ENCODE measurements at regions not wholly inside any gene's neighbourhood (a gene's known extent, or its start where the extent isn't known, plus 50 kb on each side); places are given as distances from the start of the nearest gene placed in this dataset.
A peak's percentile ranks its signal among the peaks of the same experiment; 100 is the strongest.
"Not testable (repeated sequence)": the region's sequence is repeated elsewhere in the genome, so short reads cannot be mapped to it uniquely, and the experiment has no call there.

DNA sequence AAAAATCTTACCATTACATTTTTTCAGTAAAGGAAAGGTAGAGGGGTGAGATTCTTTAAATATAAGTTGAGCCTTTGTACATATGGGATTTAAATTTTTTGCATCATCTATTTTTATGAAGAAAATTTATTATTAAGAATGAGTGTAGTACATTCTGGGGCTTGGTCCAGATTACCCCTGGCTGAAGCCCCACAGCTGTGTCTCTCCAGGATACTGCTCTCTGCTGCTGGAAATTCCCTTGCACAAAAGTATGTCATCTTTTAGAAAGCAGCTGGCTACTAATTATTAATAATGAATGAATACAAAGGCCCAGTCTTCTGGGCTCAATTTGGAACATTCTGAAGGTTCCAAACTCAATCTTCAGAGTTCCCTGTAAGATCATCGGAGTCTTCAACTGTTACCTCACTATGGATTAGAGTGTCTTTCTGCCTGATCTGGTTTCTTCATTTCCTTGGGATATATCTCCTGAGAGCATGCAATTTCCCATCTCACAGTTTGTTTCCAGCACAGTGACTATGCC lies 428.6 kb upstream of the BRINP3 start:
- DNase-seq (ENCODE audit: low read depth) = no peak
- in situ Hi-C loops (cut with HindIII; ENCODE audit: low pct_unique_long_range_greater_than_20kb, low sequenced_read_pairs) = no loop called here

DNA sequence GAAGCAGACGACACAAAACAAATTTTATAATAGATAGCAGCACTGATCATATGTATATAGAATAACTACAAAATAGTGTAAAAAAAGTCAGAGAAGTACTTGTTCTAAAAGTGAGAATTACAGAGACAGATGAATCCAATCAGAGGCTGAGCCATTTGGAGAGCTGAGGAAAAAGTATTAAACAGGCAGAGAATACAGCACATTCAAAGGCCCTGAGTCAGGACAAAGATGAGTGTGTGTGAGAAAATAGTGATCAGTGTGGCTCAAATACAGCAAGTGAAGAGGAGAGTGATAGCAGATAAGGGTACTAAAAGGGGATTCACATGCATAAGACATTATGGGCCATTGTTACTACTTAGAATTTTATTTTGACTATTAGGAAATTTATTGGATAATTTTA lies 430.6 kb upstream of the BRINP3 start:
- no peak for DNase-seq (ENCODE audit: low read depth)
- in situ Hi-C loops (cut with HindIII; ENCODE audit: low pct_unique_long_range_greater_than_20kb, low sequenced_read_pairs) = no loop called here

DNA sequence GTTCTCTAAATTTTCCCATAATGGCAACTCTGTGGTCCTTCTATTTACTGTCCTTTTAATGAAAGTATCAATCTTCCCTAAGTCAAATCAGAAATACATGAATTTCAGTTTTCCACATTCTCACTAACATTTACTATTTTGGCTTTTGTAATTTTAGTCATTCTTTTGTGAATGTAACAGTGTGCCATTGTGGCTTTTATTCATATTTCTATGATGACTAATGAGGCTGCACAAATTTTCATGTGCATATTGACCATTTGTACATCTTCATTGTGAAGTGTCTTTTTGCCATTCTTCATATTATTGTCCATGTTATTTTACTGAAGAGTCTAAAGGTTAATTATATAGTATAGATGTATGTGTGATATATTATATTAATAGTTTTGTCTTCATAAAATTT lies 431.0 kb upstream of the BRINP3 start:
- in situ Hi-C loops (cut with HindIII; ENCODE audit: low pct_unique_long_range_greater_than_20kb, low sequenced_read_pairs) = no loop called here
- no peak for DNase-seq (ENCODE audit: low read depth)

DNA sequence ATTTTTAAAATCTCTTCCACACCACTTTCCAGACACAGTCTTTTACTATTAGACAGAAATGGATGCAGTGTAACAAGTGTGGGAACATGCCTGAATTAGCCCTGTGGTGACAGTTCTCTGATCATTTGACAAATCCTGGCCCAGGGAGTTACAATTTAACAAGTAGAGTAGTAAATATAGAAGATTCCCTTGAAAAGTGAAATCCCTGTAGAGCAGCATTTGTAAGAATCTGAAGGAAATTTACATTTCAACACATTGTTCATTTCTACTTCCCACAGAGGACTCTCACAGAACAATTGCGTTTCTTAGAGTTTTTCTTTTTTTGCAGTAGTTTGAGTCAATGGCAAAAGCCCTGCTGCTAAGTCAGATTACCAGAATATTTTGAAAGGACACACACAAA lies 458.3 kb upstream of the BRINP3 start:
- DNase-seq (ENCODE audit: low read depth) = no peak
- in situ Hi-C loops (cut with HindIII; ENCODE audit: low pct_unique_long_range_greater_than_20kb, low sequenced_read_pairs) = no loop called here

DNA sequence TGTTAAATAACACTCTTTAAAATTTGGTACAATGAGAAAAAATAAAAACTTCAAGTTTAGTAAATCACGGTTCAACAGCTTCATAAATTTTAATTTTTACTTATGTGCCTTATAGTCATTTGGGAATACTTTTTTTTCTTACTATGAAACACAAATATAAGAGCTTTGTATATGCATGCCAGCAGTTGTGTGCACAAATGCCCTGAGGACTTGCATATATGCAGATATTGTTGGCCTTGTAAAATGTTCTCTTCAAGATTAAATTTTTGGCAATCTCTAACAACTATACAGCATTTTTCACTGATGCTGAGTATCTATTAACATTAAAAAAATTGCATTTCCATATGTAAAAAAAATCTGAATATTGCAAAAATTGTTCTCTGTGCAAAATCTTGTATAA lies 458.7 kb upstream of the BRINP3 start:
- in situ Hi-C loops (cut with HindIII; ENCODE audit: low pct_unique_long_range_greater_than_20kb, low sequenced_read_pairs) = no loop called here
- no peak for DNase-seq (ENCODE audit: low read depth)

DNA sequence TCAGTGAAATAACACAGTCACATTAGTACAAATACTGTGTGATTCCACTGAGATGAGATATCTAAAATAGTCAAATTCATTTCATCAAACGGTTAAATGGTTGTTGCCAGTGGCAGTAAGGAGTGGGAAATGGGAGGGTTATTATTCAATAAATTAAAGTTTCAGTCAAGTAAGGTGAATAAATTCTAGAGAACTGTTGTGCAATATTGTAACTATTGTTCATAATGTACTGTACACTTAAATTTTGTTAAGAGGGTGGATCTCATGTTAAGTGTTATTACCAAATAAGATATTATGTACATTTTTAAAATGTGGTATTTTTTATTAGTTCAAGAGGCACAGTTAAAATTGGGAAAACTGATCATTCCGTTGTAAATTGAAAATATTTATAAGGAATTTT lies 463.3 kb upstream of the BRINP3 start:
- in situ Hi-C loops (cut with HindIII; ENCODE audit: low pct_unique_long_range_greater_than_20kb, low sequenced_read_pairs) = no loop called here
- no peak for DNase-seq (ENCODE audit: low read depth)

DNA sequence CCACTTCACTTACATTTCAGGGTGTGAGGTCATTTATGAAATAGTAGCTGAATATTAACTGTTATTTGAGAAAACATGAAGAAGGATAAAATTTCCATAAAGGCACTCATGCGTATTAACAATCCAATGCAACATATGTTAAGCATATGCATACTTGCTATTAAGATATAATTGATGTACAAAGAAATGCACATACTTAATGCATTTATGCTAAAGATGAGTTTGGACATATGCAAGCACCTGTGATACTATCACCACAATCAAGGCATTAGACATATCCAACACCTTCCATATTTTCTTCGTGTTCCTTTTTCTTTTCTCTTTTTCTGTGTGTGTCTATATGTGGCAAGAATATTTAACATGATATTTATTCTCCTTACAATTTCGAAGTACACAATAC lies 464.8 kb upstream of the BRINP3 start:
- DNase-seq (ENCODE audit: low read depth) = no peak
- in situ Hi-C loops (cut with HindIII; ENCODE audit: low pct_unique_long_range_greater_than_20kb, low sequenced_read_pairs) = no loop called here

DNA sequence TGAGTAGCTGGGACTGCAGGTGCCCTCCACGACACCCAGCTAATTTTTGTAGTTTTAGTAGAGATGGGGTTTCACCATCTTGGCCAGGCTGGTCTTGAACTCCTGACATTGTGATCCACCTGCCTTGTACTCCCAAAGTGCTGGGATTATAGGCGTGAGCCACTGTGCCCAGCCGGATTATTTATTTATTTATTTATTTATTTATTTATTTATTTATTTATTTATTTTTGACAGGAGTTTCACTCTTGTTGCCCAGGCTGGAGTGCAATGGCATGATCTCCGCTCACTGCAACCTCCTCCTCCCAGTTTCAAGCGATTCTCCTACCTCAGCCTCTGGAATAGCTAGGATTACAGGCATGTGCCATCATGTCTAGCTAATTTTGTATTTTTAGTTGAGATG lies 466.1 kb upstream of the BRINP3 start:
- in situ Hi-C loops (cut with HindIII; ENCODE audit: low pct_unique_long_range_greater_than_20kb, low sequenced_read_pairs); DNase-seq (ENCODE audit: low read depth): not testable (repeated sequence)

DNA sequence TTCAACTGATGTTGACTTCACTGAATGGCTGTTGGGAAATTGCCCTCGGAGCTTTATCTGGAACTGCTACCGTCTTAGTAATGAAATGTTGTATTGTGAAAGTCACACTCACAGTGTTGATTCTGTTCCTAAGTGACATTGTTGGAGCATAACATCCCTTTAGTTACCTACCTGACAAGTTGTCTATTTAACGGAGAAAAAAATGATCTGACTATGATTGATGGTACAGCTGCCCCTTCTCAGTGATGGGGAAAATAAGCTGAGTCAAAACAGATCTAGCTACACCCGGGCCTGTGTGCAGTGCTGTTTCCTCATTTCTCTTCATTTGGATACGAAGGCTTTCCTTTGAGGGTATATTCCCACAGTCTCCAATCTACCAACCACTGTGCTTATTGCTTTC lies 472.3 kb upstream of the BRINP3 start:
- no peak for DNase-seq (ENCODE audit: low read depth)
- in situ Hi-C loops (cut with HindIII; ENCODE audit: low pct_unique_long_range_greater_than_20kb, low sequenced_read_pairs) = no loop called here

DNA sequence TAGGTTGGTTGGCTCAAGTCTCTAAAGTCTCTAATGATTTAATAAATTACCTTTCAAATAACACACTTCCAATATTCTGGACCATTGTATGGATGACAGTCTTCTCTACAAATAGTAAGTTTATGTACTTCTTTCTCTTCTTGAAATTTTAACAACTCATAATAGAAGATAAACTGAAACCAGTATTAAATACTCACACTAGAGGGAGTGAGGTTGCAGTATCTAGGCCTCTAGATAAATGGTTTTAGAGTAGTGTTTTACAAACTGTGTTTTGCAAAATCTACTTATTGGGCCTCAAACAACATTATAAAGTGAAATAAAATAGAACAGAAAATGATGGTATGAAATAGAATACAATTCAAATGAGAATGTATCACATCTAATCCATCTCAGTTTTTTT lies 479.9 kb upstream of the BRINP3 start:
- in situ Hi-C loops (cut with HindIII; ENCODE audit: low pct_unique_long_range_greater_than_20kb, low sequenced_read_pairs) = no loop called here

DNA sequence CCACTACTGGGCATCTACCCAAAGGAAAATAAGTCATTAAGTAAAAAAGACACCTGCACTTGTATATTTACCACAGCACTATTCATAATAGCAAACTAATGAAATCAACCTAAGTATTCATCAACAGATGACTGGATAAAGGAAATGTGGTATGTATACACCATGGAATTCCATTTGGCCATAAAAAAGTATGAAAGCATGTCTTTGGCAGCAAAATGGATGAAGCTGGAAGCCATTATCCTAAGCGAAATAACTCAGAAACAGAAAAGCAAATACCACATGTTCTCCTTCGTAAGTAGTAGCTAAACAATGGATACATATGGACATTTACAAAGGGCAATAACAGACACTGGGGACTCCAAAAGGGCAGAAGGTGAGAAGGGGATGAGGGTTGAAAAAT lies 485.7 kb upstream of the BRINP3 start:
- no peak for DNase-seq (ENCODE audit: low read depth)
- in situ Hi-C loops (cut with HindIII; ENCODE audit: low pct_unique_long_range_greater_than_20kb, low sequenced_read_pairs) = no loop called here

More for the DNA sequence above, 479.9 kb upstream of the BRINP3 start:
- DNase-seq (ENCODE audit: low read depth) = peak; percentile 14

DNA sequence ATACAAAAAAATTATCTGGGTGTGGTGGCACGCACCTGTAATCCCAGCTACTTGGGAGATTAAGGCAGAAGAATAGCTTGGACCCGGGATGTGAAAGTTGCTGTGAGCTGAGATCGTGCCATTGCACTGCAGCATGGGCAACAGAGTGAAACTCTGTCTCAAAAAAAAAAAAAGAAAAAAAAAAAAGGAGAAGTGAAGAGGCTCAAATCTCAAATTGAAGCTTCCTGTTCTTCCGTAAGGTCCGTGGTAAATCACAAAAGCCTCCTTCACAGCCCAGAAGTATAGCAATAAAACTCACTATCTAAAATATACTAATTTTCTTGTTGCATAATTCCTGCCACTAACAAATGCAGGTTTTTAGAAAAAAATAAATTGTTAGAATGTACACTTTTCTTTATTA lies 498.2 kb upstream of the BRINP3 start:
- in situ Hi-C loops (cut with HindIII; ENCODE audit: low pct_unique_long_range_greater_than_20kb, low sequenced_read_pairs) = no loop called here
- DNase-seq (ENCODE audit: low read depth) = no peak

DNA sequence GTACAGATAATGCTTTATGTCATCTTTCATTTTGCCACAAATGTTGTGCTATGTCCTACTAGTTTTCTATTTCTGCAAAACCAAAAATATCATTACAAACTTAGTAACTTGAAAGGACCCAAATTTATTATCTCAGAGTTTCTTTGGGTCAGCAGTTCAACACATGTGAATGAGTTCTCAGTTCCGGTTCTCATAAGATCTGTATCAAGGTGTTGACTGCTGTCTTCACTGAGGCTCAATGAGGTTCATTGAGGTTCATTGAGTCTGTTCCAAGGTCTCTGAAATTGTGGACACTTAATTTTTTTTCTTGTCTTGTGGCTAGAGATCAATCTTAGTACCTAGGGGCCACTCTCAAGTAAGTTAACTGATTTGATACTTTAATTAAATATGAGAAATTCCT lies 525.1 kb upstream of the BRINP3 start:
- in situ Hi-C loops (cut with HindIII; ENCODE audit: low pct_unique_long_range_greater_than_20kb, low sequenced_read_pairs) = no loop called here
- no peak for DNase-seq (ENCODE audit: low read depth)

DNA sequence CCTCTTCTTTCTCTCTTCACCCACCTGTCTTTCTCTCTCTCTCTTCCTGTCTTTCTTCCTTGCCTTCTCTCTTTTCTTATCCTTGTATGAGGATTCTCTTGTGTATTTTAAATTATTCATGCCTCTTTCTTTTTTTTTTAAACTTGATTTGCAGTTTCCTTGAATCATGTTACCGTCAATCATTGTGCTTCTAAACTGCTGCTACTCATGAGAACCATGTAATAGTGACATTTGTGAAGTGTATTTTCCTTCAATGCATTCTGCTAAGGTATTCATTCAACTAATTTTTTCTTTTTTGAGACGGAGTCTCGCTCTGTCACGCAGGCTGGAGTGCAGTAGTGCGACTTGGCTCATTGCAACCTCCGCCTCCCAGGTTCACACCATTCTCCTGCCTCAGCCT lies 539.1 kb upstream of the BRINP3 start:
- in situ Hi-C loops (cut with HindIII; ENCODE audit: low pct_unique_long_range_greater_than_20kb, low sequenced_read_pairs) = no loop called here
- DNase-seq (ENCODE audit: low read depth) = no peak

DNA sequence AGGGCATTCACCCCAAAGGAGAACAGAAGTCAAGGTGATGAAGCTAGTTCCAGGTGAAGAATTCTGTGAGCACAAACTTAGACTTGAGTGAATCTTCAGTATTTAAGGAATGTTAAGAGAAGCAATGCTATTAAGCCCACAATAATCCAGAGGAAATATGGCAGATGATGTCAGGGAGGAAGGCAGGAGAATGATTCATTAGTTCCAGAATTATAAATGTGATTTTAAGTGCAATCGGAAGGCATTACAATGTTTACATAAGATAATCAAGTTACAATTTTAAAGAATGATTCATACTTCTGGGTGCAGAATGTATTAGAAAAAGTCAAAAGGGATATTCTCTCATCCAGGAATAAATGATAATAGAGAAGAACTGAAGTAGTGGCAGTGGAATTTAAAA lies 545.2 kb upstream of the BRINP3 start:
- peak; percentile 61 for DNase-seq (ENCODE audit: low read depth)
- in situ Hi-C loops (cut with HindIII; ENCODE audit: low pct_unique_long_range_greater_than_20kb, low sequenced_read_pairs) = no loop called here

DNA sequence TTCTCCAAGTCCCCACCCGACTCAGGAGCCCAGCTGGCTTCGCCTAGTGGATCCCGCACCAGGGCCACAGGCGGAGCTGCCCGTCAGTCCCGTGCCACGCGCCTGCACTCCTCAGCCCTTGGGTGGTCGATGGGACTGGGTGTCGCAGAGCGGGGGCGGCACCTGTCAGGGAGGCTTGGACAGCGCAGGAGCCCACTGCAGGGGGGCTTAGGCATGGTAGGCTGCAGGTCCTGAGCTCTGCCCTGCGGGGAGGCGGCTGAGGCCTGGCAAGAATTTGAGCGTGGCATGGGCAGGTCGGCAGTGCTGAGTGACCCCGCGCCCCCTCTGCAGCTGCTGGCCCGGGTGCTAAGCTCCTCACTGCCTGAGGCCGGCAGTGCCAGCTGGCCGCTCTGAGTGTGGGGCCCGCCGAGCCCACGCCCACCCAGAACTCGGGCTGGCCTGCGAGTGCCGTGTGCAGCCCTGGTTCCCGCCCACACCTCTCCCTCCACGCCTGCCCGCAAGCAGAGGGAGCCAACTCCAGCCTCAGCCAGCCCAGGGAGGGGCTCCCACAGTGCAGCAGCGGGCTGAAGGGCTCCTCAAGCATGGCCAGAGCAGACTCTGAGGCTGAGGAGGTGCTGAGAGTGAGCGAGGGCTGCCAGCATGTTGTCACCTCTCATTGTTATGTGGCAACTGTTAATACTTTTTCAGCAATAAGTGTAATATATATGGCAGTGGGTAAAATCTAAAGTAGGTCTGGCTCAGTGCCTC lies 548.4 kb upstream of the BRINP3 start:
- DNase-seq (ENCODE audit: low read depth) = no peak
- in situ Hi-C loops (cut with HindIII; ENCODE audit: low pct_unique_long_range_greater_than_20kb, low sequenced_read_pairs) = no loop called here

DNA sequence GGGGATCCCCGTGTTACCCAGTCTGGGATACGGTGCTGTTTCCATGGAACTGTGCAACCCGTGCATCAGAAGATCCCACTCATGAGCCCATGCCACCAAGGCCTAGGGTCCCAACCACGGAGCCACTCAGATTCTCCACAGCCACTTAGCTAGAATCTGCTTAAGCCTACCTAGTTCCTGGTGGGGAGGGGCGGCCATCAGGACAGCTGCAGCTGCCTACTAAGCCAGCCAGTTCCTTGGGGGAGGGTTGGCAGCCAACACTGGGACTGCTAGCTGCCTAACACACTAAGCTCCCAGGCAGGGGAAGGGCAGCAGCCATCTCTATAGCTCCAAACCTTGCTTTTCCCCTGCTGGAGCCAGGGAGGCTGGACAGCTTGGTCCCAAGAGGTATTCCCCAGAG lies 549.2 kb upstream of the BRINP3 start:
- DNase-seq (ENCODE audit: low read depth) = no peak
- in situ Hi-C loops (cut with HindIII; ENCODE audit: low pct_unique_long_range_greater_than_20kb, low sequenced_read_pairs) = no loop called here

DNA sequence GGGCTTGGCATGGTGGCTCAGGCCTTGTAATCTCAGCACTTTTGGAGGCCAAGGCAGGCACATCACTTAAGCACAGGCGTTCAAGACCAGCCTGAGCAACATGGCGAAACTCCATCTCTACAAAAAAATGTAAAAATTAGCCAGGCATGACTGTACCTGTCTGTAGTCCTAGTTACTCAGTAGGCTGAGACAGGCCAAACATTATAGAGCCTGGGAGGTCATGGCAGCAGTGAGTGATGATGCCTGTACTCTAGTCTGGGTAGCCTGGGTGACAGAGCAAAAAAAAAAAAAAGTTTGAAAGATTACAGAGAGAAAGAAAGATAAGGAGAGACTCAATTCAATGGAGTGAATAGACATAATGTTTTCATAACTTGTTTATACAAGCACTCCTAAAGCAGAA lies 556.5 kb upstream of the BRINP3 start:
- DNase-seq (ENCODE audit: low read depth) = peak; percentile 35
- in situ Hi-C loops (cut with HindIII; ENCODE audit: low pct_unique_long_range_greater_than_20kb, low sequenced_read_pairs) = no loop called here

DNA sequence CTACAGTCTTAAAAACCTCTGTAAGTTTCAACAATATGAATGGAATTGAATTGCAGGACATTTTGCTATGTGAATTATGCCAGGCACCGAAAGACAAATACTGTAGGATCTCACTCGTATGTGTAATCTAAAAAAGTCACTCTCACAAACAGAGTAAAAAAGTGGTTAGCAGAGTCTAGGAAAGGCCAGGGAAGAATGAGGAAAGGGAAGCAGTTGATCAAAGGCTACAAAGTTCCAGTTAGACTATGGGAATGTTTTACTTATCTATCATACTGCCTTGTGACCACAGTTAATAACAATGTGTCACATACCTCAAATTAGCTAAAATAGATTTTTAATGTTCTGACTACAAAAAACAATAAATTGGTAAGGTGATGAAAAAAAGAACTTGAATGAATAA lies 565.4 kb upstream of the BRINP3 start:
- in situ Hi-C loops (cut with HindIII; ENCODE audit: low pct_unique_long_range_greater_than_20kb, low sequenced_read_pairs) = no loop called here
- DNase-seq (ENCODE audit: low read depth) = no peak

DNA sequence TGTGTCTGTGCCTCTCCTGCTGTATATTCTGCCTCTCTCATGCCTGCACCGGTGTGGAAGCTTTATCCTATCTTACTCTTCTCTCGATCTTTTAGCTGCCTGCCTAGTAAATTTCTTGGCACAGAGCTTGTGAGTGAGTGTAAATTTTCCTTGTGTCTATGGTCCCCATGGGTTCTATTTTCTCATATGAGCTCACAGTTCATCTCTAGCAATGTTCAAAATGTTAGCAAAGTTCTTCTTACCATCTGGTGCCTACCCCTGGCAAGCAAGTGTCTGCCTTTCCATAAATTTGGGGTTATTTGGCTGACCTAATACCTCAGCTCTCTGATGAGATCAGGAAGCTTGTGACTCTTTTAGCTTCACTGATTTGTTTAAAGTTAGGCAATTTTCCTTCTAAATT lies 572.1 kb upstream of the BRINP3 start:
- in situ Hi-C loops (cut with HindIII; ENCODE audit: low pct_unique_long_range_greater_than_20kb, low sequenced_read_pairs) = no loop called here
- no peak for DNase-seq (ENCODE audit: low read depth)
